A673 (cell line): ENCODE measurements at regions not wholly inside any gene's neighbourhood (a gene's known extent, or its start where the extent isn't known, plus 50 kb on each side); places are given as distances from the start of the nearest gene placed in this dataset.

ENCODE experiments used
- BruUV-seq: library from RNA; stranded (reverse); fragments of 400-500 nt; replicated peaks from 2 replicates; lab custom pipeline; 2021; lab: Mats Ljungman, UMichigan
- CTCF ChIA-PET: fragments of 300-600 bp; sonication (Branson Sonifier 250); formaldehyde crosslinking; loops from one replicate; lab custom pipeline; 2022; ENCODE audit warnings: antibody characterized with exemption; lab: Charles Lee
- POLR2A ChIA-PET: fragments of 300-600 bp; sonication (Branson Sonifier 250); formaldehyde crosslinking; loops from one replicate; lab custom pipeline; 2022; ENCODE audit warnings: antibody characterized with exemption; ENCODE audit not compliant: low non-redundant PET; lab: Charles Lee
- DNase-seq: peaks from one replicate; pipeline ENCODE4 v3.0.0-alpha.2; 2015; ENCODE audit warnings: low spot score
- H3K27ac ChIP-seq: fragments of 200-600 bp; sonication (generic); 2 replicates; pipeline ENCODE4 v1.5.1; 2016; ENCODE audit warnings: mixed run types, low read depth, mild to moderate bottlenecking, mixed read lengths, antibody characterized with exemption, low read length; ENCODE audit not compliant: poor library complexity, severe bottlenecking
- H3K27me3 ChIP-seq: fragments of 200-600 bp; sonication (generic); replicated peaks from 2 replicates; pipeline ENCODE4 v1.6.1; 2017; ENCODE audit warnings: mixed run types, low read depth, mild to moderate bottlenecking, mixed read lengths, antibody characterized with exemption, low read length; ENCODE audit not compliant: insufficient read depth, poor library complexity
- H3K36me3 ChIP-seq: fragments of 200-600 bp; sonication (generic); 2 replicates; pipeline ENCODE4 v1.6.1; 2016; ENCODE audit warnings: mixed run types, mild to moderate bottlenecking, mixed read lengths, antibody characterized with exemption, low read length; ENCODE audit not compliant: insufficient read depth, poor library complexity, severe bottlenecking
- H3K4me1 ChIP-seq: fragments of 200-600 bp; sonication (generic); 2 replicates; pipeline ENCODE4 v1.6.1; 2017; ENCODE audit warnings: mixed run types, mild to moderate bottlenecking, mixed read lengths, antibody characterized with exemption, low read length; ENCODE audit not compliant: insufficient read depth, poor library complexity, severe bottlenecking
- H3K4me3 ChIP-seq: fragments of 200-600 bp; sonication (generic); 2 replicates; pipeline ENCODE4 v1.5.1; 2016; ENCODE audit warnings: low read depth, mixed run types, mild to moderate bottlenecking, mixed read lengths, low read length; ENCODE audit not compliant: poor library complexity, severe bottlenecking
- H3K9me3 ChIP-seq: fragments of 200-600 bp; sonication (generic); 2 replicates; pipeline ENCODE4 v1.6.1; 2016; ENCODE audit warnings: mixed run types, low read depth, mild to moderate bottlenecking, mixed read lengths, antibody characterized with exemption, low read length; ENCODE audit not compliant: poor library complexity, severe bottlenecking
- EZH2 ChIP-seq: fragments of 200-600 bp; sonication (generic); IDR thresholded peaks from 2 replicates; pipeline ENCODE4 v1.6.1; 2017; ENCODE audit warnings: borderline replicate concordance, low read depth, mild to moderate bottlenecking, mixed read lengths, antibody characterized with exemption, low read length; ENCODE audit not compliant: poor library complexity, severe bottlenecking
- intact Hi-C: fragments of 100-400 bp; cut with micrococcal nuclease; formaldehyde crosslinking; loops from one replicate; pipeline ENCODE4 v1.10.0; 2022; ENCODE audit not compliant: unreplicated experiment
- TF ChIP-seq, protein P1 (sequence below): fragments of 300-800, 200-600 bp; sonication (generic); conservative IDR thresholded peaks from 2 replicates; pipeline ENCODE4 v1.5.1; 2017; ENCODE audit warnings: low read depth, mild to moderate bottlenecking, antibody characterized with exemption, low read length, moderate library complexity, mixed read lengths

DNA sequence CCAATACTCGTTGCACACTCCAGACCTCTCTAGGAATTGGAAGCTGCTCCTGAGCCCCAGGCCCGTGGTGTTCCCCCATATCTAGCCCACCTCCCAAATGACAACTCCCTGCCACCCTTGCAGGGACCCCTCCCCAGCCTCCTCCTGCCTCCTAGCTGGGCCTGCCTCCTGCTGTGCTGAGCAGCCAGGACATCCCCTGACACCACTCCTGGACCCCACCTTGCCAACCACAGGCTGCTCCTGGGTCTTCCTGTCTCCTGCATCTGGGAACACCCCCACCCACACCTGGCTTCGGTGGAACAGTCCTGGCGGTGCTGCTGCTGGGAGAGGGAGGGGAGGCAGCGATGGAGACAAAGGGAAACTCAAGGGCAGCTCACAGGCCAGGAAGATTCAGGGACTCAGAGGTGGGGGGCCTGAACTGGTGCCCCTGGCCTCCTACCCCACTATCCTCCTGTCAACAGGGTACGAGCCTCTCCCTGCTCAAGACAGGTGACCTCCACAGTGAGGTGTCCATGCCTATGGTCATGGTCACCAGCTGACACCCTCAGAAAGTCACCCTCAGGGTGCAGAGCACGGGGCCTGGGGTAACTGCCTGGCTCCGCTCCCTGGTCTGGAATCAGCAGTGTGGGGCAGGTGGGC, 81.2 kb downstream of the RIPK4 start:
- H3K9me3 ChIP-seq: no peaks in the 10 kb centered on the region
- H3K27me3 ChIP-seq: no peaks in the 10 kb centered on the region
- no peak for DNase-seq
- ChIA-PET CTCF (no interaction called here), POLR2A (no interaction called here)
- TF ChIP-seq EZH2: no peak
- TF ChIP-seq, protein P1, sequence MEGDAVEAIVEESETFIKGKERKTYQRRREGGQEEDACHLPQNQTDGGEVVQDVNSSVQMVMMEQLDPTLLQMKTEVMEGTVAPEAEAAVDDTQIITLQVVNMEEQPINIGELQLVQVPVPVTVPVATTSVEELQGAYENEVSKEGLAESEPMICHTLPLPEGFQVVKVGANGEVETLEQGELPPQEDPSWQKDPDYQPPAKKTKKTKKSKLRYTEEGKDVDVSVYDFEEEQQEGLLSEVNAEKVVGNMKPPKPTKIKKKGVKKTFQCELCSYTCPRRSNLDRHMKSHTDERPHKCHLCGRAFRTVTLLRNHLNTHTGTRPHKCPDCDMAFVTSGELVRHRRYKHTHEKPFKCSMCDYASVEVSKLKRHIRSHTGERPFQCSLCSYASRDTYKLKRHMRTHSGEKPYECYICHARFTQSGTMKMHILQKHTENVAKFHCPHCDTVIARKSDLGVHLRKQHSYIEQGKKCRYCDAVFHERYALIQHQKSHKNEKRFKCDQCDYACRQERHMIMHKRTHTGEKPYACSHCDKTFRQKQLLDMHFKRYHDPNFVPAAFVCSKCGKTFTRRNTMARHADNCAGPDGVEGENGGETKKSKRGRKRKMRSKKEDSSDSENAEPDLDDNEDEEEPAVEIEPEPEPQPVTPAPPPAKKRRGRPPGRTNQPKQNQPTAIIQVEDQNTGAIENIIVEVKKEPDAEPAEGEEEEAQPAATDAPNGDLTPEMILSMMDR: no peak
- BruUV-seq: no TSS peak
- no peaks in the 10 kb centered on the region for H3K4me1 ChIP-seq
- no peaks in the 10 kb centered on the region for H3K36me3 ChIP-seq
- H3K27ac ChIP-seq: no peak overlapping the region
- H3K4me3 ChIP-seq: no peak overlapping the region
- intact Hi-C loops: no loop called here

GRCh38 chr21:41684381-41685245, 82.2 kb downstream of the RIPK4 start:
- Histone ChIP-seq H3K4me3 (no peak overlapping the region), H3K27me3 (no peaks in the 10 kb centered on the region), H3K4me1 (no peaks in the 10 kb centered on the region), H3K36me3 (no peaks in the 10 kb centered on the region), H3K27ac (no peak overlapping the region), H3K9me3 (no peaks in the 10 kb centered on the region)
- intact Hi-C loops: no loop called here
- no peak for DNase-seq
- ChIA-PET CTCF (no interaction called here), POLR2A (interaction anchor here (0.7 kb wide), 1 partner anchor 62 kb away, joined by 3 read pairs; no protein-coding TSS in a partner anchor)
- no TSS peak for BruUV-seq
- TF ChIP-seq, protein P1: no peak
- TF ChIP-seq EZH2: no peak

GRCh38 chr21:41683815-41684214, 83.0 kb downstream of the RIPK4 start:
- Histone ChIP-seq H3K4me1 (peaks cover 6% of the 10 kb centered on the region), H3K4me3 (no peak overlapping the region), H3K27ac (no peak overlapping the region), H3K36me3 (no peaks in the 10 kb centered on the region), H3K9me3 (no peaks in the 10 kb centered on the region), H3K27me3 (no peaks in the 10 kb centered on the region)
- ChIA-PET POLR2A (interaction anchor here (0.7 kb wide), 1 partner anchor 61 kb away, joined by 3 read pairs; no protein-coding TSS in a partner anchor), CTCF (no interaction called here)
- DNase-seq: no peak
- intact Hi-C loops: no loop called here
- TF ChIP-seq, protein P1: no peak
- TF ChIP-seq EZH2: no peak
- BruUV-seq: no TSS peak
